Neutrophil (primary cell): ENCODE measurements at regions not wholly inside any gene's neighbourhood (a gene's known extent, or its start where the extent isn't known, plus 50 kb on each side); places are given as distances from the start of the nearest gene placed in this dataset.

ENCODE experiments used
- H3K27ac ChIP-seq: fragments of 200-600 bp; sonication (generic); 2 replicates; pipeline ENCODE4 v1.5.1; 2016; ENCODE audit warnings: mild to moderate bottlenecking, moderate library complexity
- H3K27me3 ChIP-seq: fragments of 200-600 bp; sonication (generic); 2 replicates; pipeline ENCODE4 v1.6.0; 2016; ENCODE audit warnings: mild to moderate bottlenecking
- H3K36me3 ChIP-seq: fragments of 200-600 bp; sonication (generic); 2 replicates; pipeline ENCODE4 v1.5.1; 2017
- H3K4me1 ChIP-seq, 2 experiments: fragments of 200-600 bp in 1 of 2; sonication (generic) in 1 of 2; 1 replicate in 1 of 2; 2 replicates in 1 of 2; pipeline versions ENCODE4 v1.5.1 to v1.6.1; 2013 to 2016; ENCODE audit warnings: low read depth in 1 of 2, low read length in 1 of 2, mild to moderate bottlenecking in 1 of 2, moderate library complexity in 1 of 2; ENCODE audit not compliant: control insufficient read depth in 1 of 2, insufficient read depth in 1 of 2
- H3K4me3 ChIP-seq, 2 experiments: fragments of 200-600 bp in 1 of 2; sonication (generic) in 1 of 2; 1 replicate in 1 of 2; 2 replicates in 1 of 2; pipeline ENCODE4 v1.5.1; 2013 to 2016; ENCODE audit warnings: low read depth in 1 of 2, low read length in 1 of 2, mild to moderate bottlenecking in 1 of 2, moderate library complexity in 1 of 2
- H3K9me3 ChIP-seq: fragments of 200-600 bp; sonication (generic); 2 replicates; pipeline ENCODE4 v1.5.1; 2016
- CTCF ChIP-seq: fragments of 200-600 bp; sonication (generic); IDR thresholded peaks from 2 replicates; pipeline ENCODE4 v1.5.1; 2016; ENCODE audit warnings: antibody characterized with exemption

GRCh38 chr2:81981585-81981984 lies 1677.0 kb upstream of the LRRTM1 start:
- Histone ChIP-seq H3K27me3 (no peaks in the 10 kb centered on the region), H3K4me1 (no peaks in the 10 kb centered on the region), H3K27ac (no peak overlapping the region), H3K36me3 (no peaks in the 10 kb centered on the region), H3K4me3 (no peak overlapping the region), H3K9me3 (no peaks in the 10 kb centered on the region)
- TF ChIP-seq CTCF, result no peak

- TF ChIP-seq CTCF, result no peak
- H3K9me3 ChIP-seq, result no peaks in the 10 kb centered on the region
- H3K27me3 ChIP-seq, result no peaks in the 10 kb centered on the region
- no peak overlapping the region for H3K4me3 ChIP-seq
- H3K36me3 ChIP-seq, result no peaks in the 10 kb centered on the region
- no peak overlapping the region for H3K27ac ChIP-seq
- no peaks in the 10 kb centered on the region for H3K4me1 ChIP-seq
Observed at GRCh38 chr2:81979086-81979485, 1674.5 kb upstream of the LRRTM1 start.

- no peaks in the 10 kb centered on the region for H3K9me3 ChIP-seq
- no peak for TF ChIP-seq CTCF
- no peak overlapping the region for H3K27ac ChIP-seq
- H3K36me3 ChIP-seq, result no peaks in the 10 kb centered on the region
- H3K27me3 ChIP-seq, result no peaks in the 10 kb centered on the region
- no peak overlapping the region for H3K4me3 ChIP-seq
- H3K4me1 ChIP-seq, result no peaks in the 10 kb centered on the region
Observed at GRCh38 chr2:81976998-81977397, 1672.4 kb upstream of the LRRTM1 start.

- TF ChIP-seq CTCF, result no peak
- Histone ChIP-seq H3K27ac (no peak overlapping the region), H3K9me3 (no peaks in the 10 kb centered on the region), H3K27me3 (no peaks in the 10 kb centered on the region), H3K4me1 (no peaks in the 10 kb centered on the region), H3K36me3 (no peaks in the 10 kb centered on the region), H3K4me3 (no peak overlapping the region)
Observed at GRCh38 chr2:81974216-81974615, 1669.7 kb upstream of the LRRTM1 start.

GRCh38 chr2:81942876-81943275 lies 1638.3 kb upstream of the LRRTM1 start:
- no peaks in the 10 kb centered on the region for H3K36me3 ChIP-seq
- H3K4me1 ChIP-seq, result no peaks in the 10 kb centered on the region
- no peak overlapping the region for H3K4me3 ChIP-seq
- no peak for TF ChIP-seq CTCF
- H3K9me3 ChIP-seq, result no peaks in the 10 kb centered on the region
- no peaks in the 10 kb centered on the region for H3K27me3 ChIP-seq
- no peak overlapping the region for H3K27ac ChIP-seq

- no peaks in the 10 kb centered on the region for H3K4me1 ChIP-seq
- H3K4me3 ChIP-seq, result no peak overlapping the region
- H3K36me3 ChIP-seq, result no peaks in the 10 kb centered on the region
- H3K27me3 ChIP-seq, result no peaks in the 10 kb centered on the region
- H3K9me3 ChIP-seq, result no peaks in the 10 kb centered on the region
- H3K27ac ChIP-seq, result no peak overlapping the region
- no peak for TF ChIP-seq CTCF
Observed at GRCh38 chr2:81942136-81942680, 1637.7 kb upstream of the LRRTM1 start.
